Thymus (tissue), 11 donors: ENCODE measurements at regions not wholly inside any gene's neighbourhood (a gene's known extent, or its start where the extent isn't known, plus 50 kb on each side); places are given as distances from the start of the nearest gene placed in this dataset.

Source experiments
- DNase-seq, 9 donors: peaks; one replicate each; pipeline ENCODE4 v3.0.0-alpha.2; 2013; ENCODE audit warnings: low spot score in 9 of 9, low read depth in 6 of 9, missing footprints in 1 of 9
- H3K27ac ChIP-seq, 2 donors: one replicate each; pipeline ENCODE4 v1.5.1; 2013; ENCODE audit warnings: control low read depth in 1 of 2, low read depth in 1 of 2, low read length in 1 of 2, mild to moderate bottlenecking in 1 of 2, moderate library complexity in 1 of 2
- H3K27me3 ChIP-seq, 2 donors: one replicate each; pipeline ENCODE4 v1.5.1; 2013; ENCODE audit warnings: low read length in 1 of 2; ENCODE audit not compliant: control insufficient read depth in 2 of 2, insufficient read depth in 1 of 2
- H3K36me3 ChIP-seq, 2 donors: one replicate each; pipeline ENCODE4 v1.5.1; 2013; ENCODE audit warnings: low read length in 1 of 2, mild to moderate bottlenecking in 1 of 2, moderate library complexity in 1 of 2; ENCODE audit not compliant: control insufficient read depth in 2 of 2, insufficient read depth in 2 of 2
- H3K4me1 ChIP-seq, 2 donors: one replicate each; pipeline ENCODE4 v1.5.1; 2013; ENCODE audit warnings: low read length in 2 of 2; ENCODE audit not compliant: control insufficient read depth in 2 of 2, insufficient read depth in 2 of 2
- H3K4me3 ChIP-seq, 2 donors: one replicate each; pipeline ENCODE4 v1.5.1; 2013; ENCODE audit warnings: low read length in 2 of 2, control low read depth in 1 of 2, mild to moderate bottlenecking in 1 of 2
- H3K9me3 ChIP-seq, 2 donors: one replicate each; pipeline ENCODE4 v1.5.1; 2013; ENCODE audit warnings: low read length in 1 of 2, mild to moderate bottlenecking in 1 of 2; ENCODE audit not compliant: control insufficient read depth in 2 of 2, insufficient read depth in 1 of 2
- WGBS: extraction: QIAGEN DNeasy Blood & Tissue Kit; methylation state at CpG from one replicate; pipeline ENCODE4 v1.1.7; 2013; 5-methylcytosine and 5-hydroxymethylcytosine counted together
- donor health status: healthy.

- no peak for DNase-seq
- WGBS = 100% methylated on average over 1 of the region's 1 CpG
- H3K9me3 ChIP-seq = no peaks in the 10 kb centered on the region
- no peak overlapping the region for H3K27ac ChIP-seq
- H3K4me1 ChIP-seq = no peaks in the 10 kb centered on the region
- no peaks in the 10 kb centered on the region for H3K27me3 ChIP-seq
- no peaks in the 10 kb centered on the region for H3K36me3 ChIP-seq
- H3K4me3 ChIP-seq = no peak overlapping the region
Measured at GRCh38 chr16:80489173-80489572, 51.6 kb upstream of the DYNLRB2 start.

GRCh38 chr16:80488167-80488566 is 52.6 kb upstream of the DYNLRB2 start:
- Histone ChIP-seq H3K27me3 (no peaks in the 10 kb centered on the region), H3K4me3 (no peak overlapping the region), H3K9me3 (no peaks in the 10 kb centered on the region), H3K27ac (no peak overlapping the region), H3K36me3 (no peaks in the 10 kb centered on the region), H3K4me1 (no peaks in the 10 kb centered on the region)
- 93% methylated on average over 2 of the region's 2 CpGs for WGBS
- no peak for DNase-seq

GRCh38 chr16:80480664-80481063 is 60.1 kb upstream of the DYNLRB2 start:
- Histone ChIP-seq H3K4me1 (no peaks in the 10 kb centered on the region), H3K27ac (no peak overlapping the region), H3K4me3 (no peak overlapping the region), H3K36me3 (no peaks in the 10 kb centered on the region), H3K9me3 (no peaks in the 10 kb centered on the region), H3K27me3 (no peaks in the 10 kb centered on the region)
- WGBS = 96% methylated on average over 4 of the region's 4 CpGs
- no peak for DNase-seq

GRCh38 chr16:80477838-80478237 is 63.0 kb upstream of the DYNLRB2 start:
- Histone ChIP-seq H3K36me3 (no peaks in the 10 kb centered on the region), H3K4me3 (no peak overlapping the region), H3K4me1 (no peaks in the 10 kb centered on the region), H3K27ac (no peak overlapping the region), H3K9me3 (no peaks in the 10 kb centered on the region), H3K27me3 (no peaks in the 10 kb centered on the region)
- DNase-seq = no peak
- 95% methylated on average over 2 of the region's 2 CpGs for WGBS

- Histone ChIP-seq H3K27me3 (no peaks in the 10 kb centered on the region), H3K4me1 (no peaks in the 10 kb centered on the region), H3K9me3 (no peaks in the 10 kb centered on the region), H3K27ac (no peak overlapping the region), H3K4me3 (no peak overlapping the region), H3K36me3 (no peaks in the 10 kb centered on the region)
- 98% methylated on average over 8 of the region's 8 CpGs for WGBS
- no peak for DNase-seq
Measured at GRCh38 chr16:80468029-80468428, 72.8 kb upstream of the DYNLRB2 start.

GRCh38 chr16:80466024-80466987 is 74.5 kb upstream of the DYNLRB2 start:
- no peak overlapping the region for H3K4me3 ChIP-seq
- no peaks in the 10 kb centered on the region for H3K36me3 ChIP-seq
- no peaks in the 10 kb centered on the region for H3K4me1 ChIP-seq
- H3K27ac ChIP-seq = no peak overlapping the region
- no peaks in the 10 kb centered on the region for H3K27me3 ChIP-seq
- 40% methylated on average over 24 of the region's 24 CpGs for WGBS
- no peaks in the 10 kb centered on the region for H3K9me3 ChIP-seq
- DNase-seq = peak; percentile 19 to 75 (median 47)

- Histone ChIP-seq H3K9me3 (no peaks in the 10 kb centered on the region), H3K36me3 (no peaks in the 10 kb centered on the region), H3K4me3 (no peak overlapping the region), H3K27me3 (no peaks in the 10 kb centered on the region), H3K27ac (no peak overlapping the region), H3K4me1 (no peaks in the 10 kb centered on the region)
- 91% methylated on average over 8 of the region's 8 CpGs for WGBS
- DNase-seq = no peak
Measured at GRCh38 chr16:80463751-80464495, 76.9 kb upstream of the DYNLRB2 start.

GRCh38 chr16:80463326-80463725 is 77.5 kb upstream of the DYNLRB2 start:
- no peaks in the 10 kb centered on the region for H3K9me3 ChIP-seq
- H3K27me3 ChIP-seq = no peaks in the 10 kb centered on the region
- no peak overlapping the region for H3K4me3 ChIP-seq
- H3K4me1 ChIP-seq = no peaks in the 10 kb centered on the region
- 88% methylated on average over 2 of the region's 2 CpGs for WGBS
- H3K36me3 ChIP-seq = no peaks in the 10 kb centered on the region
- no peak for DNase-seq
- no peak overlapping the region for H3K27ac ChIP-seq

- DNase-seq = no peak
- Histone ChIP-seq H3K9me3 (no peaks in the 10 kb centered on the region), H3K27ac (no peak overlapping the region), H3K27me3 (no peaks in the 10 kb centered on the region), H3K36me3 (no peaks in the 10 kb centered on the region), H3K4me1 (no peaks in the 10 kb centered on the region), H3K4me3 (no peak overlapping the region)
- 88% methylated on average over 7 of the region's 7 CpGs for WGBS
Measured at GRCh38 chr16:80462917-80463316, 77.9 kb upstream of the DYNLRB2 start.
